ENCODE measurements at regions not wholly inside any gene's neighbourhood (a gene's known extent, or its start where the extent isn't known, plus 50 kb on each side); places are given as distances from the start of the nearest gene placed in this dataset.

- intact Hi-C loops (cut with micrococcal nuclease; ENCODE audit: unreplicated experiment) = no loop called here
Observed at GRCh38 chr7:46213154-46213537, 292.1 kb upstream of the IGFBP3 start.

GRCh38 chr7:46212425-46213153 is 291.5 kb upstream of the IGFBP3 start:
- no peaks in the 10 kb centered on the region for H4K20me1 ChIP-seq (ENCODE audit: insufficient read depth, low read length)
- H3K4me1 ChIP-seq (ENCODE audit: insufficient read depth, low read length, poor library complexity, severe bottlenecking) = no peaks in the 10 kb centered on the region
- no peaks in the 10 kb centered on the region for H3K9me2 ChIP-seq (ENCODE audit: insufficient read depth, low read length)
- ChIA-PET POLR2A (interaction anchor here (0.7 to 1.0 kb wide), 3 partner anchors 16 to 71 kb away, joined by 3 to 4 read pairs (median 4); no protein-coding TSS in a partner anchor), CTCF (ENCODE audit: unreplicated experiment) (no interaction called here)
- H3K36me3 ChIP-seq (ENCODE audit: insufficient read depth, low read length) = no peaks in the 10 kb centered on the region
- intact Hi-C loops (cut with micrococcal nuclease; ENCODE audit: unreplicated experiment) = no loop called here
- no peak overlapping the region for H3K4me3 ChIP-seq (ENCODE audit: low read depth, low read length, poor library complexity, severe bottlenecking)
- no TSS peak for BruUV-seq (replicated peaks)
- TF ChIP-seq CTCF (conservative IDR thresholded peaks at IDR 0.05; ENCODE audit: low read length) (no peak), EZH2phosphoT487 (IDR thresholded peaks at IDR 0.05; ENCODE audit: borderline replicate concordance, low read depth, low read length) (no peak)
- no peaks in the 10 kb centered on the region for H3K9me3 ChIP-seq (ENCODE audit: low read length)
- H3K27ac ChIP-seq (ENCODE audit: low read depth, low read length, poor library complexity, severe bottlenecking) = no peak overlapping the region
- no peak overlapping the region for H3K4me2 ChIP-seq (ENCODE audit: low read length)
- no peak for DNase-seq (ENCODE audit: low spot score)
- H2AFZ ChIP-seq (ENCODE audit: low read length) = no peak overlapping the region
- H3K79me2 ChIP-seq (ENCODE audit: insufficient read depth, low read depth, low read length) = no peaks in the 10 kb centered on the region

More at GRCh38 chr7:46213154-46213537, 292.1 kb upstream of the IGFBP3 start:
- BruUV-seq (replicated peaks) = no TSS peak
- no peak overlapping the region for H3K4me3 ChIP-seq (ENCODE audit: low read depth, low read length, poor library complexity, severe bottlenecking)
- H4K20me1 ChIP-seq (ENCODE audit: insufficient read depth, low read length) = no peaks in the 10 kb centered on the region
- H3K27ac ChIP-seq (ENCODE audit: low read depth, low read length, poor library complexity, severe bottlenecking) = no peak overlapping the region
- no peaks in the 10 kb centered on the region for H3K36me3 ChIP-seq (ENCODE audit: insufficient read depth, low read length)
- H2AFZ ChIP-seq (ENCODE audit: low read length) = no peak overlapping the region
- H3K4me1 ChIP-seq (ENCODE audit: insufficient read depth, low read length, poor library complexity, severe bottlenecking) = no peaks in the 10 kb centered on the region
- POLR2A ChIA-PET = interaction anchor here (1.0 kb wide), 1 partner anchor 70 kb away, joined by 3 read pairs; no protein-coding TSS in a partner anchor
- TF ChIP-seq EZH2phosphoT487 (IDR thresholded peaks at IDR 0.05; ENCODE audit: borderline replicate concordance, low read depth, low read length) = no peak
- TF ChIP-seq CTCF (conservative IDR thresholded peaks at IDR 0.05; ENCODE audit: low read length) = no peak
- no peaks in the 10 kb centered on the region for H3K9me3 ChIP-seq (ENCODE audit: low read length)
- H3K79me2 ChIP-seq (ENCODE audit: insufficient read depth, low read depth, low read length) = no peaks in the 10 kb centered on the region
- no peak overlapping the region for H3K4me2 ChIP-seq (ENCODE audit: low read length)
- no peak for DNase-seq (ENCODE audit: low spot score)
- CTCF ChIA-PET (ENCODE audit: unreplicated experiment) = no interaction called here
- no peaks in the 10 kb centered on the region for H3K9me2 ChIP-seq (ENCODE audit: insufficient read depth, low read length)

GRCh38 chr7:46210467-46210866 is 289.4 kb upstream of the IGFBP3 start:
- Histone ChIP-seq H3K4me1 (ENCODE audit: insufficient read depth, low read length, poor library complexity, severe bottlenecking) (no peaks in the 10 kb centered on the region), H3K27ac (ENCODE audit: low read depth, low read length, poor library complexity, severe bottlenecking) (no peak overlapping the region), H3K4me3 (ENCODE audit: low read depth, low read length, poor library complexity, severe bottlenecking) (no peak overlapping the region), H3K79me2 (ENCODE audit: insufficient read depth, low read depth, low read length) (no peaks in the 10 kb centered on the region), H3K9me3 (ENCODE audit: low read length) (no peaks in the 10 kb centered on the region), H3K36me3 (ENCODE audit: insufficient read depth, low read length) (no peaks in the 10 kb centered on the region), H3K4me2 (ENCODE audit: low read length) (no peak overlapping the region), H2AFZ (ENCODE audit: low read length) (no peak overlapping the region), H4K20me1 (ENCODE audit: insufficient read depth, low read length) (no peaks in the 10 kb centered on the region), H3K9me2 (ENCODE audit: insufficient read depth, low read length) (no peaks in the 10 kb centered on the region)
- TF ChIP-seq CTCF (conservative IDR thresholded peaks at IDR 0.05; ENCODE audit: low read length) = no peak
- TF ChIP-seq EZH2phosphoT487 (IDR thresholded peaks at IDR 0.05; ENCODE audit: borderline replicate concordance, low read depth, low read length) = no peak
- no TSS peak for BruUV-seq (replicated peaks)
- ChIA-PET POLR2A (no interaction called here), CTCF (ENCODE audit: unreplicated experiment) (no interaction called here)
- intact Hi-C loops (cut with micrococcal nuclease; ENCODE audit: unreplicated experiment) = no loop called here
- DNase-seq (ENCODE audit: low spot score) = no peak
